Skeletal muscle satellite cell (primary cell): ENCODE measurements at regions not wholly inside any gene's neighbourhood (a gene's known extent, or its start where the extent isn't known, plus 50 kb on each side); places are given as distances from the start of the nearest gene placed in this dataset.
"Not testable (repeated sequence)": the region's sequence is repeated elsewhere in the genome, so short reads cannot be mapped to it uniquely, and the experiment has no call there.

ENCODE experiments used
- H3K27me3 ChIP-seq: 2 replicates; pipeline ENCODE4 v1.7.0; 2013; ENCODE audit warnings: low read length; ENCODE audit not compliant: control insufficient read depth, insufficient read depth
- H3K36me3 ChIP-seq: 2 replicates; pipeline ENCODE4 v1.7.0; 2013; ENCODE audit warnings: mild to moderate bottlenecking, control low read depth, low read length; ENCODE audit not compliant: insufficient read depth
- H3K4me1 ChIP-seq: 2 replicates; pipeline ENCODE4 v1.7.0; 2013; ENCODE audit warnings: low read length; ENCODE audit not compliant: control insufficient read depth, insufficient read depth
- H3K4me2 ChIP-seq: 2 replicates; pipeline ENCODE4 v1.7.0; 2013; ENCODE audit warnings: mild to moderate bottlenecking, low read length
- H3K4me3 ChIP-seq: 2 replicates; pipeline ENCODE4 v1.7.0; 2013; ENCODE audit warnings: low read length
- H3K9ac ChIP-seq: 2 replicates; pipeline ENCODE4 v1.7.0; 2013; ENCODE audit warnings: mild to moderate bottlenecking, low read depth, low read length, moderate library complexity
- H3K9me3 ChIP-seq: replicated peaks from 2 replicates; pipeline ENCODE4 v1.7.0; 2013; ENCODE audit warnings: mild to moderate bottlenecking, control low read depth, low read length

DNA sequence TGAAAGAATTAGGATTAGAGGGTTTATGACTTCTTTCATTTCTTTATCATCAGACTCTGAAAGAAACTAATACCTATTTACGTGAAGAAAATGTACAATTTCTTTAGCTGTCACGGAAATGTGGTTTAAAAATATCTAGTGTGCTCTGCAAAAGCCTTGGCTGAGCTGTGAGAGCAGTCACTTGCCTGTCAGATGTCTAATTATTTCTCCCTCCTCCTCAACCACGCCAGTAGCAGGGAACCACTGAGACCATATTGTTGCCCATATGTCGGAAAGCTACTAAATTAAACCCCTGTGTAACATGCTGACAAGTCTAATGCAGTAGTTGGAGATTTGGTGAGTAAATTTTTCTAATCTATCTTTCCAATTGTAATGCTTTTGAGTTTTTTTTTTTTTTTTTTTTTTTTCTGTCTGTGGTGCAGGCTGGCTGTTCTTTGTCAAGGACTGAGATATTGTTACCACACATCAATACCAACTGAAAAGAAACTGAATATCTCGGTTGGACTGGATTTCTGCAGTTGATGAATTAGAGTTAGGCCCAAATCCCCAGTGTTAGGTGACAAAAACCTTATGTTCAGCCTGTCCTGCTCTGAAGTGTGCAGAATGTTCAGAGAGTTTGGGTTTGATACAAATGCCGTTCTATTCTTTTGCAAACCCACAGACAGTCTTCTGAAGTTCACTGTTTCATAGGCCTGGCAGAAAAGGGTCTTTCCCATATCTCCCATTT is 302.9 kb upstream of the SYNCRIP start:
- Histone ChIP-seq H3K4me3 (no peak overlapping the region), H3K4me2 (no peak overlapping the region), H3K9me3 (no peaks in the 10 kb centered on the region), H3K36me3 (no peaks in the 10 kb centered on the region), H3K9ac (no peak overlapping the region), H3K27me3 (no peaks in the 10 kb centered on the region), H3K4me1 (no peaks in the 10 kb centered on the region)

DNA sequence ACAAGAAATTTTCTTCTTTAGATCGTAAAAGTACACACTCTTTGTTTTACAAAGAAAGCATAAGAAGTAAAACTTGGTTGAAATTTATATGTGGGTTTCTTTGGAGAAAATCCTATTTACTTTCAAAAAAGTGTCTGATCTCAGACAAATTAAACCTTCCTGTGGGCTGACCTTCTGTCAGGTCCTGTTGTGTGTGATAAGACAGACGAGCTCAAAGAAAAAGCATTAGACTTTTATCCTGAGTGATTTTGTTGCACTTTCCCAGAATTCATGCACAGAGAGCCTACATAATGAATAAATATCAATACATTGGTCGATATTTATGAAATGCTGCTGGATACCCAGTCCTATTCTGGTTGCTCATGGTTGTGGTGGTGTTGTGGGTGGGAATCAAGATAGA is 302.1 kb upstream of the SYNCRIP start:
- no peak overlapping the region for H3K9ac ChIP-seq
- H3K27me3 ChIP-seq, result no peaks in the 10 kb centered on the region
- no peaks in the 10 kb centered on the region for H3K36me3 ChIP-seq
- H3K4me3 ChIP-seq, result no peak overlapping the region
- H3K9me3 ChIP-seq, result no peaks in the 10 kb centered on the region
- no peaks in the 10 kb centered on the region for H3K4me1 ChIP-seq
- H3K4me2 ChIP-seq, result no peak overlapping the region

DNA sequence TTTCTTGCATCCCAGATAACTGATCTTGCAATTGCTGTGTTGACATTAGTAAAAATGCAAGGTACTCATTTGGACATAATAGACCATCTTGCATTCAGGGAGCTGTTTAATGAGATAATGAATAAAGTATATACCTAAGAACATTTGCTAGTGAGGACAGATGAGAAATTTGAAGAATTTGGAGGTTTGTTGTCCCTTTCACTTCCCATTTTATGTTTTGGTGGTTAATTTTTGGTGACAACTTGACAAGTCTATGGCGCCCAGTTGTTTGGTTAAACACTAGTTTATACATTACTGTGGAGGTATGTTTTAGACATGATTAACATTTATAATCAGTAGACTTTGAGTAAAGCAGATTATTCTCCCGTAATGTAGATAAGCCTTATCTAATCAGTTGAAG is 300.2 kb upstream of the SYNCRIP start:
- no peaks in the 10 kb centered on the region for H3K27me3 ChIP-seq
- no peaks in the 10 kb centered on the region for H3K4me1 ChIP-seq
- H3K4me2 ChIP-seq, result no peak overlapping the region
- H3K4me3 ChIP-seq, result no peak overlapping the region
- no peaks in the 10 kb centered on the region for H3K36me3 ChIP-seq
- H3K9me3 ChIP-seq, result no peaks in the 10 kb centered on the region
- no peak overlapping the region for H3K9ac ChIP-seq

DNA sequence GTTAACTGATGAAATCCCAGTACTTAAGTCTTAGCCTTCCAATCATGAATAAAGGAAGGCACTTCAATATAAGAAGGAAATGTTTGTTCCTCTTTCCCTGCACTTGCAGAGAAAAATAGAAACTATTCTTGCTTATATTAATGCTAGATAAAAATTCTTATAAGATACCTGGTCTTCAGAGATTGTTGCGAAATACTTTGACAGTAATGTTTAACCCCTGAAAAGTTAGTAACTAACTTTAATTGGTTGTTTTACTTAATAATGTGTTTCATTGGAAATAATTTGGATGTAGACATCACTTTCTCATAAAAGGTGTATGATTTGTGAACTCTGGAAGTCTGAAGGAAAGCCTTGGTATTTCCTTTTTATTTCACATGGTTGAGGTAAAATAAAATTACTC is 294.2 kb upstream of the SYNCRIP start:
- H3K4me2 ChIP-seq, result no peak overlapping the region
- H3K36me3 ChIP-seq, result no peaks in the 10 kb centered on the region
- no peaks in the 10 kb centered on the region for H3K4me1 ChIP-seq
- no peak overlapping the region for H3K4me3 ChIP-seq
- no peaks in the 10 kb centered on the region for H3K9me3 ChIP-seq
- no peak overlapping the region for H3K9ac ChIP-seq
- H3K27me3 ChIP-seq, result no peaks in the 10 kb centered on the region

DNA sequence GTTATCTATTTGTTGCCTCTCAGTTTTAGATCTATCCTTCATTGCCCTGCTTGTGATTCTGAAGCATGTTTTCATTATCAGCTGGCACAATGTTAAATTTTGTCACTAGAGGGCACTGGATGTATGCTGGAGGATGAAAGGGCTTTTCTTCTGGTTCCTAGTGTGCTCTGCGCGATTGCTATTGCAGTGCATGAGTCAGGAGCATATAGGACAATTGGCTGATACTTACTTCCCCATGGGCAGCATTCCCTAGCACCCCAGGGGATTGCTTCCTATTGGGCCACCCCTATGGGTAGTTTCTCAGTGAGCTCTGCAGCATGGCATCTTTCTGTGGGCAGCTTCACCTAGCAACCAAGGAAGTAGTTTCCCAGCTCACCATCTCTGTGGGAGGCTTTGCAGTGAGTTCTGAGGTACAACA is 280.3 kb upstream of the SYNCRIP start:
- Histone ChIP-seq H3K36me3 (no peaks in the 10 kb centered on the region), H3K4me2 (no peak overlapping the region), H3K9ac (no peak overlapping the region), H3K4me1 (no peaks in the 10 kb centered on the region), H3K9me3 (no peaks in the 10 kb centered on the region), H3K27me3 (no peaks in the 10 kb centered on the region), H3K4me3 (no peak overlapping the region)

DNA sequence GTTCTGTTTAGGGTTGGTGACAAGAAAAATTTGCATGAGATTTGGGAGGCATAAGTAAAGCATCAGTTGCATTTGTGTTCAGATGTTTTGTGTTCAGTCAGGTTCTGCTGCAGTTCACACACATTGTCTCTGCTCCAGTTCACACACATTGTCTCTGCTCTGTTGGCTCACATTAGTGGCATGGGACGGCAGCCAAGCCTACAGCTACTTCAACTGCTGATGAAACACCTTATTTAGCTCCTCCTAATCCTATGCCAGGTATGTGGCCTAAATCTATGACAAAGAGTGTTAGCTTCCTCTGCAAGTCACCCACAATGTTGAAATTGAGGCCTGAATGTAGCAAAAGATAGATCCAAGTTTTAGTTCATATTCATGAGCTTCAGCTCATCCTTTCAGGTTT is 278.1 kb upstream of the SYNCRIP start:
- Histone ChIP-seq H3K36me3 (no peaks in the 10 kb centered on the region), H3K27me3 (no peaks in the 10 kb centered on the region), H3K9me3 (no peaks in the 10 kb centered on the region), H3K9ac (no peak overlapping the region), H3K4me3 (no peak overlapping the region), H3K4me1 (no peaks in the 10 kb centered on the region), H3K4me2 (no peak overlapping the region)

DNA sequence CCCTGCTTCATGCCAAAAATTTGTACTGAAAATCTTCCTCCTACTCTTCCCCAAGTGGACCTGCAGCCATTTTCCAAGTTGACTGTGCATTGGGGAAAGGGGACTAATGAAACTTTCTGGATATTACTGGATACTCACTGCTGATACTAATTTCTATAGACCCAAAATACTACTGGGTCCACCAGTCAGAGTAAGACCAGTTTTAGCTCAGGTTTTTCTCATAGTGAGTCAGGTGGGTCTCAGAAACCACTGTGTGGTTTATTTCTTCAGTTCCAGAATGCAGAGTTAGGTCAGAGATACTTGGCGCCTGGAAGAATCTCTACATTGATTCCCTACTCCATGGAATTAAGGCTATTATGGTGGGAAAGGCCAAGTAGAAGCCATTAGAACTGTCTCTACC is 274.8 kb upstream of the SYNCRIP start:
- no peaks in the 10 kb centered on the region for H3K27me3 ChIP-seq
- H3K9ac ChIP-seq, result no peak overlapping the region
- no peak overlapping the region for H3K4me3 ChIP-seq
- no peaks in the 10 kb centered on the region for H3K36me3 ChIP-seq
- no peaks in the 10 kb centered on the region for H3K4me1 ChIP-seq
- H3K9me3 ChIP-seq, result no peaks in the 10 kb centered on the region
- H3K4me2 ChIP-seq, result no peak overlapping the region

DNA sequence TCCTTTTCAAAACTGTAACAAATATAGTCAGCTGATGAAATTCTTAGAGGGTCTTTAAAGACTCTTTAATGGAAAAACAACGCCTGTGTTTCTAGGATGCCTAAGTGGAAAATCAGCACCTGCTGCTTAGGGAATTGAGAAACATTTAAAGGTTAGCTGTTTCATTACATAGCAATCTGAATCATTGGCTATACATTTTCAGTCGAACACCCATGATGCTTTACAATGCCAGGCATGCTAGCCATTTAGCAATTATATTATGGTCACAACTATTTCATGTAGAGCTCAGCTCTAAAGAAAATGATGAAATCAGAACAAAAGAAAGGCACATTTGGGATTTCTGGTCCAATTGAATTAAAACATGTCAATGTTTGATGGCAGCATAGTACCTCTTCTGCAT is 270.3 kb upstream of the SYNCRIP start:
- H3K9me3 ChIP-seq, result no peaks in the 10 kb centered on the region
- H3K36me3 ChIP-seq, result no peaks in the 10 kb centered on the region
- H3K27me3 ChIP-seq, result no peaks in the 10 kb centered on the region
- no peak overlapping the region for H3K4me2 ChIP-seq
- no peak overlapping the region for H3K9ac ChIP-seq
- no peak overlapping the region for H3K4me3 ChIP-seq
- no peaks in the 10 kb centered on the region for H3K4me1 ChIP-seq

DNA sequence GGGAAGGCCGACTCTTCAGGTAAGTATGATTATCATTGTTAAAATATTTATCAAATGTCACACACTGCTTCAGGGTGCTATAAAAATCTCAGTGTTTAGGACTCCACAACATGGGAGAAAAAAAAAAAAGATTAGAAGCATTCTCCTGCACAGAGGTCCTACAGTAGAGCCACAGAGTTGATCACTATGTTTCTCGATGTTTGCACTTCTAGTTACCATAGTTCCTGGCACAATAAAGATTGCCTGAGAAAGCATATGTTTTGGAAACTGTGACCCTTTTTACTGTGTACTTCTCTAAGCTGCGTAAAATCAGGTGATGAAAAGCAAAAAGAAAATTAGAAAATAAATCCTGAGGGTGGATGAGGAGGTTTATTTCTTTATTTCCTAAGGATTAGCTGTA is 269.9 kb upstream of the SYNCRIP start:
- H3K9me3 ChIP-seq, result no peaks in the 10 kb centered on the region
- H3K4me2 ChIP-seq, result no peak overlapping the region
- H3K4me3 ChIP-seq, result no peak overlapping the region
- H3K27me3 ChIP-seq, result no peaks in the 10 kb centered on the region
- H3K9ac ChIP-seq, result no peak overlapping the region
- no peaks in the 10 kb centered on the region for H3K36me3 ChIP-seq
- H3K4me1 ChIP-seq, result no peaks in the 10 kb centered on the region

DNA sequence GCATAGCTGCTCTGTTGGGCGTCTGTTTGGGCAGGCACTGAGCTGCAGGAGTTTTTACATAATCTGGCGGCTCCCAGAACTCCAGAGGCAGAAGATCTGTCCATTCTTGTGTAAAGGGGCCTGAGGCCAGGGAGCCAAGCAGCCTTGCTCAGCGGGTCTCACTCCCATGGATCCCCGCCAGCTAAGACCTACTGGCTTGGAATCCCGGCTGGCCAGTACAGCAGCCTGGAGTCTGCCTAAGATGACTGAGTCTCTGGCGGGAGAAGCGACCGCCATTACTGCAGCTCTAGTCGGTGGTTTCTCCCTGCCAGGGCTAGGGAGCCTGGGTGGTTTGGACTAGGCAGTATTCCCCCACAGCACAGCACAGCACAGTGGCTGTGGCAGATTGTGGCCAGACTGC is 268.4 kb upstream of the SYNCRIP start:
- Histone ChIP-seq H3K9ac (no peak overlapping the region), H3K36me3 (no peaks in the 10 kb centered on the region), H3K4me3 (no peak overlapping the region), H3K9me3 (no peaks in the 10 kb centered on the region), H3K4me2 (no peak overlapping the region), H3K4me1 (no peaks in the 10 kb centered on the region), H3K27me3 (no peaks in the 10 kb centered on the region)

DNA sequence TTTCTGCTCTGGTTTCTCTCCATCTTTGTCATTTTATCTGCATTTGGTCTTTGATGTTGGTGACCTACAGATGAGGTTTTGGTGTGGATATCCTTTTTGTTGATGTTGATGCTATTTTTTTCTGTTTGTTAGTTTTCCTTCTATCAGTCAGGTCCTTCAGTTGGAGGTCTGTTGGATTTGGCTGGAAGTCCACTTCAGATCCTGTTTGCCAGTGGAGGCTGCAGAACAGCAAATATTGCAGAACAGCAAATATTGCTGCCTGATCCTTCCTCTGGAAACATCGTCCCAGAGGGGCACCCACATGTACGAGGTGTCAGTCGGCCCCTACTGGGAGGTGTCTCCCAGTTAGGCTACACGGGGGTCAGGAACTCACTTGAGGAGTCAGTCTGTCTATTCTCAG is 265.4 kb upstream of the SYNCRIP start:
- H3K9me3 ChIP-seq, H3K27me3 ChIP-seq, H3K9ac ChIP-seq, H3K4me1 ChIP-seq, H3K4me2 ChIP-seq, H3K4me3 ChIP-seq, H3K36me3 ChIP-seq: not testable (repeated sequence)

DNA sequence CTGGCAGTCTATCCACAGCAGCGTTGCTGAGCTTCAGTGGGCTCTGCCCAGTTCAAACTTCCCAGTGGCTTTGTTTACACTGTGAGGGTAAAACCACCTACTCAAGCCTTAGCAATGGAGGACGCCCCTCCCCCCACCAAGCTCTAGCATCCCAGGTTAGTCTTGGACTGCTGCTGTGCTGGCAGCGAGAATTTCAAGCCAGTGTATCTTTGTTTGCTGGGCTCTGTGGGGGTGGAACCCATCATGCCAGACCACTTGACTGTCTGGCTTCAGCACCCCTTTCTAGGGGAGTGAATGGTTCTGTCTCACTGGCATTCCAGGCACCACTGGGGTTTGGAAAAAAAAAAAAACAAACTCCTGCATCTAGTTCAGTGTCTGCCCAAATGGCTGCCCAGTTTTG is 249.7 kb upstream of the SYNCRIP start:
- H3K9me3 ChIP-seq, result no peaks in the 10 kb centered on the region
- H3K9ac ChIP-seq, result no peak overlapping the region
- no peak overlapping the region for H3K4me3 ChIP-seq
- no peak overlapping the region for H3K4me2 ChIP-seq
- no peaks in the 10 kb centered on the region for H3K36me3 ChIP-seq
- no peaks in the 10 kb centered on the region for H3K4me1 ChIP-seq
- no peaks in the 10 kb centered on the region for H3K27me3 ChIP-seq
